Hepatocyte (in vitro differentiated cells): ENCODE measurements at regions not wholly inside any gene's neighbourhood (a gene's known extent, or its start where the extent isn't known, plus 50 kb on each side); places are given as distances from the start of the nearest gene placed in this dataset.

Experiments
- DNase-seq: peaks from one replicate; pipeline ENCODE4 v3.0.0-alpha.2; 2016; ENCODE audit warnings: low spot score
- H2AFZ ChIP-seq: fragments of 200-600 bp; sonication (generic); 2 replicates; pipeline ENCODE4 v1.6.0; 2016; ENCODE audit warnings: antibody characterized with exemption, mild to moderate bottlenecking
- H3K27ac ChIP-seq: fragments of 200-600 bp; sonication (generic); 2 replicates; pipeline ENCODE4 v1.5.1; 2016; ENCODE audit warnings: mild to moderate bottlenecking
- H3K27me3 ChIP-seq: fragments of 200-600 bp; sonication (generic); 2 replicates; pipeline ENCODE4 v1.6.1; 2016
- H3K36me3 ChIP-seq: fragments of 200-600 bp; sonication (generic); replicated peaks from 2 replicates; pipeline ENCODE4 v1.5.1; 2016; ENCODE audit warnings: low read depth; ENCODE audit not compliant: insufficient read depth
- H3K4me1 ChIP-seq: fragments of 200-600 bp; sonication (generic); 2 replicates; pipeline ENCODE4 v1.5.1; 2016; ENCODE audit warnings: mild to moderate bottlenecking, moderate library complexity; ENCODE audit not compliant: insufficient read depth
- H3K4me2 ChIP-seq: fragments of 200-600 bp; sonication (generic); 2 replicates; pipeline ENCODE4 v1.6.0; 2016
- H3K4me3 ChIP-seq: fragments of 200-600 bp; sonication (generic); 2 replicates; pipeline ENCODE4 v1.5.1; 2016; ENCODE audit warnings: mild to moderate bottlenecking
- H3K79me2 ChIP-seq: fragments of 200-600 bp; sonication (generic); 2 replicates; pipeline ENCODE4 v1.6.0; 2017; ENCODE audit warnings: mild to moderate bottlenecking
- H3K9me2 ChIP-seq: fragments of 200-600 bp; sonication (generic); replicated peaks from 2 replicates; pipeline ENCODE4 v1.6.0; 2017; ENCODE audit warnings: mild to moderate bottlenecking; ENCODE audit not compliant: insufficient read depth
- H3K9me3 ChIP-seq: fragments of 200-600 bp; sonication (generic); 2 replicates; pipeline ENCODE4 v1.5.1; 2016; ENCODE audit warnings: low read depth, mild to moderate bottlenecking
- H4K20me1 ChIP-seq: fragments of 200-600 bp; sonication (generic); 2 replicates; pipeline ENCODE4 v1.6.0; 2016; ENCODE audit warnings: mild to moderate bottlenecking; ENCODE audit not compliant: insufficient read depth, poor library complexity, severe bottlenecking
- EZH2 ChIP-seq: fragments of 200-600 bp; sonication (generic); IDR thresholded peaks from 2 replicates; pipeline ENCODE4 v1.6.1; 2016; ENCODE audit warnings: antibody characterized with exemption, mild to moderate bottlenecking, borderline replicate concordance
- EZH2phosphoT487 ChIP-seq: fragments of 200-600 bp; sonication (generic); IDR thresholded peaks from one replicate; pipeline ENCODE4 v1.6.1; 2018; ENCODE audit warnings: antibody characterized with exemption, mild to moderate bottlenecking, low read depth, moderate library complexity; ENCODE audit not compliant: unreplicated experiment, severe bottlenecking
- WGBS: methylation state at CpG from one replicate; pipeline ENCODE4 v1.1.6; 2016; ENCODE audit warnings: low lambda C conversion rate; ENCODE audit errors: missing lambda C conversion rate; 5-methylcytosine and 5-hydroxymethylcytosine counted together
- TF ChIP-seq, protein P1 (sequence below): fragments of 200-600 bp; sonication (generic); IDR thresholded peaks from 2 replicates; pipeline ENCODE4 v1.5.1; 2016; ENCODE audit warnings: antibody characterized with exemption, mild to moderate bottlenecking; ENCODE audit not compliant: poor library complexity

DNA sequence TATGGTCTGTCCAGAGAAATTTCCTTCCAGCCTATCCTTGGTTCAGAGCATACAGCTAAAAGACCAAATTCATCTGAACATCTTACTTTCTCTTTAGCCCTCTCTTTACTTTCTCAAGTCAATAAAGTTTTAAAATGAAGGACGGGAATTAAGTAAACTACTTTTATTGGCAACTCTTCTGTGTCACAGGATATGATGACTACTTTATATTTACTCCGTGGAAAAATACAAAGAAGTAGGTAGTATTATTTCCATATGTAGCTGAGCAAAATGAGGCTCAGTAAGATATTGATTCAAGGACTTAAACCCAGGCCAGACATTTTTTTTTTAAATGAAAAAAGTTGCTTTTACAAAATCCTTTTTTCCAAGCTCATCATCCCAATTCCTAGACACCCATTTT lies 151.2 kb upstream of the DPYD start:
- Histone ChIP-seq H3K4me3 (no peak overlapping the region), H4K20me1 (no peaks in the 10 kb centered on the region), H3K27ac (no peak overlapping the region), H3K9me2 (no peaks in the 10 kb centered on the region), H3K9me3 (no peaks in the 10 kb centered on the region), H3K4me2 (no peak overlapping the region), H3K27me3 (no peaks in the 10 kb centered on the region), H3K36me3 (no peaks in the 10 kb centered on the region), H3K79me2 (no peaks in the 10 kb centered on the region), H2AFZ (no peak overlapping the region), H3K4me1 (no peaks in the 10 kb centered on the region)
- TF ChIP-seq EZH2 (no peak), EZH2phosphoT487 (no peak)
- TF ChIP-seq, protein P1, sequence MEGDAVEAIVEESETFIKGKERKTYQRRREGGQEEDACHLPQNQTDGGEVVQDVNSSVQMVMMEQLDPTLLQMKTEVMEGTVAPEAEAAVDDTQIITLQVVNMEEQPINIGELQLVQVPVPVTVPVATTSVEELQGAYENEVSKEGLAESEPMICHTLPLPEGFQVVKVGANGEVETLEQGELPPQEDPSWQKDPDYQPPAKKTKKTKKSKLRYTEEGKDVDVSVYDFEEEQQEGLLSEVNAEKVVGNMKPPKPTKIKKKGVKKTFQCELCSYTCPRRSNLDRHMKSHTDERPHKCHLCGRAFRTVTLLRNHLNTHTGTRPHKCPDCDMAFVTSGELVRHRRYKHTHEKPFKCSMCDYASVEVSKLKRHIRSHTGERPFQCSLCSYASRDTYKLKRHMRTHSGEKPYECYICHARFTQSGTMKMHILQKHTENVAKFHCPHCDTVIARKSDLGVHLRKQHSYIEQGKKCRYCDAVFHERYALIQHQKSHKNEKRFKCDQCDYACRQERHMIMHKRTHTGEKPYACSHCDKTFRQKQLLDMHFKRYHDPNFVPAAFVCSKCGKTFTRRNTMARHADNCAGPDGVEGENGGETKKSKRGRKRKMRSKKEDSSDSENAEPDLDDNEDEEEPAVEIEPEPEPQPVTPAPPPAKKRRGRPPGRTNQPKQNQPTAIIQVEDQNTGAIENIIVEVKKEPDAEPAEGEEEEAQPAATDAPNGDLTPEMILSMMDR, result no peak
- DNase-seq, result no peak
- WGBS, result 62% methylated on average over 2 of the region's 2 CpGs

DNA sequence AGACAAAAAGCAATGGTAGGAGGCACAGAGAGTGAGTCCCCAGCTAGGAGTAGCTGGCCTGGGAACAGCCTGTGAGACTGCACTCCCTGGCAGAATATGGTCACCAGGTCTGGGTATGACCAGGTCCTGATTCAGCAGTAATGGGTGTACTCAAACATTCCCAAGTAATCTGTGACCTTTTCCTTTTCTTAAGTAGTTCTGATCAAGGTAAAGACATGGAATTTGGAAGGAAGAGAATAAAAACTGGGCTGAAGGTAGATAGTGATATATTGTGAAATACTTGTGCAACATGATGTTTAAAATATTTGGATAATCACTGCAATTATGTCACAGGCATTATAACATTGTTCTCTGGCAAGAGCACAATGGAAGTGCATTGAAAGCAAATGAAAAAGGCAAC lies 147.2 kb upstream of the DPYD start:
- DNase-seq, result no peak
- Histone ChIP-seq H3K79me2 (no peaks in the 10 kb centered on the region), H2AFZ (no peak overlapping the region), H3K4me1 (no peaks in the 10 kb centered on the region), H3K4me3 (no peak overlapping the region), H3K36me3 (no peaks in the 10 kb centered on the region), H3K4me2 (no peak overlapping the region), H4K20me1 (no peaks in the 10 kb centered on the region), H3K9me2 (no peaks in the 10 kb centered on the region), H3K27ac (no peak overlapping the region), H3K9me3 (no peaks in the 10 kb centered on the region), H3K27me3 (no peaks in the 10 kb centered on the region)
- TF ChIP-seq EZH2 (no peak), EZH2phosphoT487 (no peak)
- TF ChIP-seq, protein P1, result no peak

DNA sequence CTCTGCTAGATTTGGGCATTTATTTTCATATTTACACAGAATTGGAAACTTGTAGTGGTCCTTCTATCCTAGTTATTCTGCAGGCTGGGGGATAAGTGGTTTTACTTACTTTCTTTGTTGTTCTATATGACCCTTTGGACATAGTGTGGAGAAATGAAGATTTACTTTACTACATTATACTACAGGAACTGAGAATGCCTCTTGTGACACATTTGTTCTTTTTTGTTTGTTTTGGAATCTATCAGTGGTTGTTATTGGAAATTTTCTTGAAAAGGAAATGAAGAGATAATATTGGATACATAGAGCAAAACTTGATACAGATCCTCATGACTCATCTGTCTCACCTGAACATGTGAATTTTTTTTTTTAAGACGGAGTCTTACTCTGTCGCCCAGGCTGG lies 146.1 kb upstream of the DPYD start:
- no peak overlapping the region for H3K4me2 ChIP-seq
- no peaks in the 10 kb centered on the region for H3K4me1 ChIP-seq
- no peak for DNase-seq
- H3K79me2 ChIP-seq, result no peaks in the 10 kb centered on the region
- H3K36me3 ChIP-seq, result no peaks in the 10 kb centered on the region
- no peaks in the 10 kb centered on the region for H4K20me1 ChIP-seq
- TF ChIP-seq EZH2, result no peak
- no peak for TF ChIP-seq EZH2phosphoT487
- TF ChIP-seq, protein P1, result no peak
- no peak overlapping the region for H3K4me3 ChIP-seq
- H3K27ac ChIP-seq, result no peak overlapping the region
- H3K27me3 ChIP-seq, result no peaks in the 10 kb centered on the region
- no peak overlapping the region for H2AFZ ChIP-seq
- no peaks in the 10 kb centered on the region for H3K9me2 ChIP-seq
- WGBS, result 93% methylated on average over 2 of the region's 2 CpGs
- no peaks in the 10 kb centered on the region for H3K9me3 ChIP-seq

DNA sequence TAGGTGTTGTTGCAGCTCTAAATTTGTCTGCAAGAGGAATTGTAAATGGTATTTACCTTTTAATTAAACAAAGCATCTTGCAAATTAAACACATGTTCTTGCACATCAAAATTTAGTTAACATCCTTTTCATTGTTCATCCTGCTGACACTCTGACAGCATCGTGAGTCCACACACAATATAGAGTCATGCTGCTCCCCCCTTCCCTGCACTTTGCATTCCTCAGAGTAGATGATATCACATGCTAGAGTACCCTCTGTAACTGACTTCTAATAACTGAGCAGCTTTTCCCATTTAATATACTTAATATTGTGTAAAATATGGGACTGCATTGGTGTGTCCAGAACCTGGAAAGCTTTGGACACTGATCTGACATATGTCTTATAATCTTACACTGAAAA lies 138.8 kb upstream of the DPYD start:
- no peak overlapping the region for H3K4me2 ChIP-seq
- H3K4me1 ChIP-seq, result no peaks in the 10 kb centered on the region
- H3K79me2 ChIP-seq, result no peaks in the 10 kb centered on the region
- H3K9me2 ChIP-seq, result no peaks in the 10 kb centered on the region
- no peak overlapping the region for H2AFZ ChIP-seq
- no peaks in the 10 kb centered on the region for H4K20me1 ChIP-seq
- H3K36me3 ChIP-seq, result no peaks in the 10 kb centered on the region
- WGBS, result 49% methylated on average over 1 of the region's 1 CpG
- no peak for DNase-seq
- no peak overlapping the region for H3K27ac ChIP-seq
- H3K9me3 ChIP-seq, result no peaks in the 10 kb centered on the region
- no peak for TF ChIP-seq EZH2
- no peaks in the 10 kb centered on the region for H3K27me3 ChIP-seq
- H3K4me3 ChIP-seq, result no peak overlapping the region
